HG02759 (cell line): ENCODE measurements at regions not wholly inside any gene's neighbourhood (a gene's known extent, or its start where the extent isn't known, plus 50 kb on each side); places are given as distances from the start of the nearest gene placed in this dataset.

Experiments used
- ATAC-seq: cut with Tn5 transposase; IDR thresholded peaks from one replicate; pipeline ENCODE4 v1.9.1; 2021; ENCODE audit warnings: mild to moderate bottlenecking, moderate library complexity; ENCODE audit not compliant: unreplicated experiment

- ATAC-seq: no peak
Observed at GRCh38 chr6:142500250-142500786, 198.5 kb downstream of the ADGRG6 start.

GRCh38 chr6:142501795-142502194 is 200.0 kb downstream of the ADGRG6 start:
- no peak for ATAC-seq

- no peak for ATAC-seq
Observed at GRCh38 chr6:142507065-142507464, 205.3 kb downstream of the ADGRG6 start.

- no peak for ATAC-seq
Observed at GRCh38 chr6:142510211-142510610, 208.4 kb downstream of the ADGRG6 start.

GRCh38 chr6:142518126-142518525 is 216.3 kb downstream of the ADGRG6 start:
- no peak for ATAC-seq

GRCh38 chr6:142518761-142519160 is 217.0 kb downstream of the ADGRG6 start:
- ATAC-seq: no peak

GRCh38 chr6:142521791-142522190 is 220.0 kb downstream of the ADGRG6 start:
- ATAC-seq: no peak

GRCh38 chr6:142523515-142524375 is 221.9 kb downstream of the ADGRG6 start:
- ATAC-seq: no peak

- no peak for ATAC-seq
Observed at GRCh38 chr6:142530566-142530965, 228.8 kb downstream of the ADGRG6 start.

GRCh38 chr6:142531727-142532126 is 229.9 kb downstream of the ADGRG6 start:
- no peak for ATAC-seq

GRCh38 chr6:142534076-142534475 is 232.3 kb downstream of the ADGRG6 start:
- no peak for ATAC-seq

- no peak for ATAC-seq
Observed at GRCh38 chr6:142534484-142534883, 232.7 kb downstream of the ADGRG6 start.

- ATAC-seq: no peak
Observed at GRCh38 chr6:142537612-142538478, 236.0 kb downstream of the ADGRG6 start.

GRCh38 chr6:142542704-142543233 is 241.0 kb downstream of the ADGRG6 start:
- ATAC-seq: no peak

- ATAC-seq: no peak
Observed at GRCh38 chr6:142543606-142544005, 241.8 kb downstream of the ADGRG6 start.

- ATAC-seq: no peak
Observed at GRCh38 chr6:142544199-142544838, 242.5 kb downstream of the ADGRG6 start.

- no peak for ATAC-seq
Observed at GRCh38 chr6:142545147-142545546, 243.3 kb downstream of the ADGRG6 start.

- no peak for ATAC-seq
Observed at GRCh38 chr6:142548566-142548965, 246.8 kb downstream of the ADGRG6 start.

- no peak for ATAC-seq
Observed at GRCh38 chr6:142550310-142551063, 248.7 kb downstream of the ADGRG6 start.

- no peak for ATAC-seq
Observed at GRCh38 chr6:142551274-142551811, 249.5 kb downstream of the ADGRG6 start.
